Central memory CD8-positive, alpha-beta T cell (primary cell): ENCODE measurements at regions not wholly inside any gene's neighbourhood (a gene's known extent, or its start where the extent isn't known, plus 50 kb on each side); places are given as distances from the start of the nearest gene placed in this dataset.
A peak's percentile ranks its signal among the peaks of the same experiment; 100 is the strongest.

Experiments
- ATAC-seq: fragments of 150-1000 bp; cut with Tn5 transposase; replicated peaks from 2 replicates; pipeline ENCODE4 v1.10.0; 2022; ENCODE audit warnings: mild to moderate bottlenecking, moderate FRiP score, moderate number of reproducible peaks; ENCODE audit not compliant: poor library complexity, severe bottlenecking; ENCODE audit errors: extremely low read depth
- DNase-seq, 2 donors: peaks; one replicate each; pipeline ENCODE4 v3.0.0; 2021; ENCODE audit warnings: low spot score in 2 of 2
- H3K27ac Mint-ChIP-seq: one replicate; pipeline ENCODE4 v1.8.0; 2022; ENCODE audit warnings: low read depth, mild to moderate bottlenecking, moderate library complexity, mixed read lengths
- H3K27me3 Mint-ChIP-seq: one replicate; pipeline ENCODE4 v1.8.0; 2022; ENCODE audit warnings: mixed read lengths
- H3K36me3 Mint-ChIP-seq: one replicate; pipeline ENCODE4 v1.8.0; 2022; ENCODE audit warnings: mild to moderate bottlenecking, moderate library complexity, mixed read lengths; ENCODE audit not compliant: insufficient read depth
- H3K4me1 Mint-ChIP-seq: one replicate; pipeline ENCODE4 v1.8.0; 2022; ENCODE audit warnings: mixed read lengths
- H3K4me3 Mint-ChIP-seq: one replicate; pipeline ENCODE4 v1.8.0; 2022; ENCODE audit warnings: mild to moderate bottlenecking, moderate library complexity, mixed read lengths
- H3K9me3 Mint-ChIP-seq: one replicate; pipeline ENCODE4 v1.8.0; 2022; ENCODE audit warnings: mixed read lengths

GRCh38 chr17:6893382-6894205 lies 62.1 kb upstream of the TEKT1 start:
- ATAC-seq = no peak
- Mint-ChIP-seq H3K4me1 (no peaks in the 10 kb centered on the region), H3K27me3 (peaks cover 61% of the 10 kb centered on the region), H3K36me3 (peaks cover 9% of the 10 kb centered on the region), H3K9me3 (no peaks in the 10 kb centered on the region), H3K4me3 (no peak overlapping the region), H3K27ac (no peak overlapping the region)
- no peak for DNase-seq

- no peak overlapping the region for H3K4me3 Mint-ChIP-seq
- peaks cover 56% of the 10 kb centered on the region for H3K27me3 Mint-ChIP-seq
- DNase-seq (no peak), ATAC-seq (no peak)
- no peaks in the 10 kb centered on the region for H3K4me1 Mint-ChIP-seq
- peaks cover 11% of the 10 kb centered on the region for H3K36me3 Mint-ChIP-seq
- H3K27ac Mint-ChIP-seq = no peak overlapping the region
- H3K9me3 Mint-ChIP-seq = no peaks in the 10 kb centered on the region
These were observed 62.6 kb upstream of the TEKT1 start for GRCh38 chr17:6894206-6894528.

- Mint-ChIP-seq H3K36me3 (peaks cover 12% of the 10 kb centered on the region), H3K4me3 (no peak overlapping the region), H3K4me1 (no peaks in the 10 kb centered on the region), H3K27ac (no peak overlapping the region), H3K27me3 (peaks cover 20% of the 10 kb centered on the region), H3K9me3 (no peaks in the 10 kb centered on the region)
- DNase-seq (no peak), ATAC-seq (no peak)
These were observed 69.6 kb upstream of the TEKT1 start for GRCh38 chr17:6901086-6901485.

- ATAC-seq (no peak), DNase-seq (no peak)
- Mint-ChIP-seq H3K36me3 (peaks cover 7% of the 10 kb centered on the region), H3K27ac (no peak overlapping the region), H3K4me3 (no peak overlapping the region), H3K9me3 (no peaks in the 10 kb centered on the region), H3K4me1 (no peaks in the 10 kb centered on the region), H3K27me3 (no peaks in the 10 kb centered on the region)
These were observed 71.9 kb upstream of the TEKT1 start for GRCh38 chr17:6903326-6903900.

GRCh38 chr17:6908807-6909206 lies 77.3 kb upstream of the TEKT1 start:
- DNase-seq = no peak
- Mint-ChIP-seq H3K4me3 (no peak overlapping the region), H3K27me3 (peaks cover 19% of the 10 kb centered on the region), H3K4me1 (peaks cover 16% of the 10 kb centered on the region), H3K36me3 (peaks cover 1% of the 10 kb centered on the region), H3K9me3 (no peaks in the 10 kb centered on the region), H3K27ac (no peak overlapping the region)
- no peak for ATAC-seq

- ATAC-seq (no peak), DNase-seq (no peak)
- H3K27me3 Mint-ChIP-seq = peaks cover 25% of the 10 kb centered on the region
- H3K4me3 Mint-ChIP-seq = no peak overlapping the region
- H3K4me1 Mint-ChIP-seq = peaks cover 27% of the 10 kb centered on the region
- no peaks in the 10 kb centered on the region for H3K9me3 Mint-ChIP-seq
- no peak overlapping the region for H3K27ac Mint-ChIP-seq
- peaks cover 2% of the 10 kb centered on the region for H3K36me3 Mint-ChIP-seq
These were observed 79.6 kb upstream of the TEKT1 start for GRCh38 chr17:6910987-6911603.

- H3K27me3 Mint-ChIP-seq = peaks cover 25% of the 10 kb centered on the region
- no peak overlapping the region for H3K27ac Mint-ChIP-seq
- H3K9me3 Mint-ChIP-seq = no peaks in the 10 kb centered on the region
- ATAC-seq (no peak), DNase-seq (no peak)
- peaks cover 2% of the 10 kb centered on the region for H3K36me3 Mint-ChIP-seq
- H3K4me1 Mint-ChIP-seq = peaks cover 27% of the 10 kb centered on the region
- no peak overlapping the region for H3K4me3 Mint-ChIP-seq
These were observed 80.9 kb upstream of the TEKT1 start for GRCh38 chr17:6912110-6913051.

GRCh38 chr17:6913608-6914443 lies 82.0 kb upstream of the ALOX12 start:
- no peaks in the 10 kb centered on the region for H3K9me3 Mint-ChIP-seq
- DNase-seq = peak; percentile 60 to 75
- H3K4me3 Mint-ChIP-seq = peak overlapping the region; percentile 76
- H3K36me3 Mint-ChIP-seq = peaks cover 2% of the 10 kb centered on the region
- ATAC-seq = peak; percentile 46
- H3K27ac Mint-ChIP-seq = no peak overlapping the region
- peaks cover 27% of the 10 kb centered on the region for H3K4me1 Mint-ChIP-seq
- peaks cover 25% of the 10 kb centered on the region for H3K27me3 Mint-ChIP-seq

GRCh38 chr17:6914711-6915110 lies 81.1 kb upstream of the ALOX12 start:
- peak overlapping the region; percentile 76 for H3K4me3 Mint-ChIP-seq
- DNase-seq (no peak), ATAC-seq (no peak)
- peaks cover 2% of the 10 kb centered on the region for H3K36me3 Mint-ChIP-seq
- no peak overlapping the region for H3K27ac Mint-ChIP-seq
- H3K9me3 Mint-ChIP-seq = no peaks in the 10 kb centered on the region
- H3K4me1 Mint-ChIP-seq = peaks cover 27% of the 10 kb centered on the region
- peaks cover 25% of the 10 kb centered on the region for H3K27me3 Mint-ChIP-seq

GRCh38 chr17:6915620-6916019 lies 80.2 kb upstream of the ALOX12 start:
- peaks cover 27% of the 10 kb centered on the region for H3K4me1 Mint-ChIP-seq
- H3K27ac Mint-ChIP-seq = no peak overlapping the region
- H3K27me3 Mint-ChIP-seq = peaks cover 25% of the 10 kb centered on the region
- H3K9me3 Mint-ChIP-seq = no peaks in the 10 kb centered on the region
- no peak overlapping the region for H3K4me3 Mint-ChIP-seq
- DNase-seq (no peak), ATAC-seq (no peak)
- H3K36me3 Mint-ChIP-seq = peaks cover 2% of the 10 kb centered on the region

- Mint-ChIP-seq H3K27me3 (peaks cover 2% of the 10 kb centered on the region), H3K36me3 (peaks cover 2% of the 10 kb centered on the region), H3K27ac (no peak overlapping the region), H3K4me3 (no peak overlapping the region), H3K9me3 (no peaks in the 10 kb centered on the region), H3K4me1 (peaks cover 9% of the 10 kb centered on the region)
- DNase-seq (no peak), ATAC-seq (no peak)
These were observed 76.7 kb upstream of the ALOX12 start for GRCh38 chr17:6919158-6919557.

- H3K27ac Mint-ChIP-seq = no peak overlapping the region
- no peak for ATAC-seq
These were observed 72.5 kb upstream of the ALOX12 start for GRCh38 chr17:6923385-6923784.

More at GRCh38 chr17:6923385-6923784, 72.5 kb upstream of the ALOX12 start:
- H3K4me3 Mint-ChIP-seq = no peak overlapping the region
- H3K27me3 Mint-ChIP-seq = no peaks in the 10 kb centered on the region
- H3K9me3 Mint-ChIP-seq = no peaks in the 10 kb centered on the region
- no peaks in the 10 kb centered on the region for H3K36me3 Mint-ChIP-seq
- H3K4me1 Mint-ChIP-seq = peaks cover 6% of the 10 kb centered on the region
- no peak for DNase-seq
